BE2C (cell line): ENCODE measurements at regions not wholly inside any gene's neighbourhood (a gene's known extent, or its start where the extent isn't known, plus 50 kb on each side); places are given as distances from the start of the nearest gene placed in this dataset.

Source experiments
- DNase-seq: peaks from one replicate; pipeline ENCODE4 v3.0.0-alpha.2; 2020
- H3K27me3 ChIP-seq: fragments of 250-450 bp; sonication (Bioruptor Pico); 2 replicates; pipeline ENCODE4 v1.5.1; 2020; ENCODE audit warnings: mild to moderate bottlenecking
- H3K36me3 ChIP-seq: fragments of 250-450 bp; sonication (Bioruptor Pico); 2 replicates; pipeline ENCODE4 v1.5.1; 2020; ENCODE audit warnings: mild to moderate bottlenecking
- H3K4me1 ChIP-seq: fragments of 250-450 bp; sonication (Bioruptor Pico); 2 replicates; pipeline ENCODE4 v1.5.1; 2020
- H3K4me3 ChIP-seq: 2 replicates; pipeline ENCODE4 v1.5.1; 2011; ENCODE audit warnings: low read depth, low read length
- H3K9me3 ChIP-seq: fragments of 250-450 bp; sonication (Bioruptor Pico); 2 replicates; pipeline ENCODE4 v1.5.1; 2020
- CTCF ChIP-seq: IDR thresholded peaks from 2 replicates; pipeline ENCODE4 v1.5.1; 2012; ENCODE audit warnings: mild to moderate bottlenecking, low read depth, low read length

- Histone ChIP-seq H3K36me3 (no peaks in the 10 kb centered on the region), H3K9me3 (no peaks in the 10 kb centered on the region), H3K27me3 (no peaks in the 10 kb centered on the region), H3K4me1 (0 out of 2 replicates have a peak, but pooled peaks cover 3% of the 10 kb centered on the region), H3K4me3 (no peak overlapping the region)
- TF ChIP-seq CTCF = no peak
- no peak for DNase-seq
Observed at GRCh38 chr13:106752584-106753170, 184.7 kb upstream of the ARGLU1 start.

GRCh38 chr13:106748785-106749184, 180.8 kb upstream of the ARGLU1 start:
- no peak for DNase-seq
- Histone ChIP-seq H3K4me1 (0 out of 2 replicates have a peak, but pooled peaks cover 2% of the 10 kb centered on the region), H3K27me3 (no peaks in the 10 kb centered on the region)

GRCh38 chr13:106744516-106744915, 176.6 kb upstream of the ARGLU1 start:
- H3K4me3 ChIP-seq = no peak overlapping the region
- DNase-seq = no peak
- H3K36me3 ChIP-seq = no peaks in the 10 kb centered on the region
- no peaks in the 10 kb centered on the region for H3K4me1 ChIP-seq
- H3K27me3 ChIP-seq = no peaks in the 10 kb centered on the region
- no peaks in the 10 kb centered on the region for H3K9me3 ChIP-seq
- TF ChIP-seq CTCF = no peak

More at GRCh38 chr13:106748785-106749184, 180.8 kb upstream of the ARGLU1 start:
- no peak for TF ChIP-seq CTCF
- H3K36me3 ChIP-seq = no peaks in the 10 kb centered on the region
- no peak overlapping the region for H3K4me3 ChIP-seq
- H3K9me3 ChIP-seq = no peaks in the 10 kb centered on the region

GRCh38 chr13:106738186-106738678, 170.3 kb upstream of the ARGLU1 start:
- no peak for DNase-seq
- no peaks in the 10 kb centered on the region for H3K4me1 ChIP-seq
- H3K36me3 ChIP-seq = no peaks in the 10 kb centered on the region
- no peaks in the 10 kb centered on the region for H3K27me3 ChIP-seq
- TF ChIP-seq CTCF = no peak
- H3K4me3 ChIP-seq = no peak overlapping the region
- H3K9me3 ChIP-seq = no peaks in the 10 kb centered on the region

GRCh38 chr13:106736941-106737340, 169.0 kb upstream of the ARGLU1 start:
- no peak for TF ChIP-seq CTCF
- no peaks in the 10 kb centered on the region for H3K27me3 ChIP-seq
- H3K36me3 ChIP-seq = no peaks in the 10 kb centered on the region
- H3K4me1 ChIP-seq = no peaks in the 10 kb centered on the region
- no peak overlapping the region for H3K4me3 ChIP-seq
- no peaks in the 10 kb centered on the region for H3K9me3 ChIP-seq
- no peak for DNase-seq

GRCh38 chr13:106734198-106734597, 166.3 kb upstream of the ARGLU1 start:
- no peak overlapping the region for H3K4me3 ChIP-seq
- no peaks in the 10 kb centered on the region; the same call in 1 of the 2 replicates for H3K27me3 ChIP-seq
- H3K36me3 ChIP-seq = no peaks in the 10 kb centered on the region
- TF ChIP-seq CTCF = no peak
- DNase-seq = no peak
- H3K9me3 ChIP-seq = no peaks in the 10 kb centered on the region
- H3K4me1 ChIP-seq = no peaks in the 10 kb centered on the region
